ENCODE measurements at regions not wholly inside any gene's neighbourhood (a gene's known extent, or its start where the extent isn't known, plus 50 kb on each side); places are given as distances from the start of the nearest gene placed in this dataset.

DNA sequence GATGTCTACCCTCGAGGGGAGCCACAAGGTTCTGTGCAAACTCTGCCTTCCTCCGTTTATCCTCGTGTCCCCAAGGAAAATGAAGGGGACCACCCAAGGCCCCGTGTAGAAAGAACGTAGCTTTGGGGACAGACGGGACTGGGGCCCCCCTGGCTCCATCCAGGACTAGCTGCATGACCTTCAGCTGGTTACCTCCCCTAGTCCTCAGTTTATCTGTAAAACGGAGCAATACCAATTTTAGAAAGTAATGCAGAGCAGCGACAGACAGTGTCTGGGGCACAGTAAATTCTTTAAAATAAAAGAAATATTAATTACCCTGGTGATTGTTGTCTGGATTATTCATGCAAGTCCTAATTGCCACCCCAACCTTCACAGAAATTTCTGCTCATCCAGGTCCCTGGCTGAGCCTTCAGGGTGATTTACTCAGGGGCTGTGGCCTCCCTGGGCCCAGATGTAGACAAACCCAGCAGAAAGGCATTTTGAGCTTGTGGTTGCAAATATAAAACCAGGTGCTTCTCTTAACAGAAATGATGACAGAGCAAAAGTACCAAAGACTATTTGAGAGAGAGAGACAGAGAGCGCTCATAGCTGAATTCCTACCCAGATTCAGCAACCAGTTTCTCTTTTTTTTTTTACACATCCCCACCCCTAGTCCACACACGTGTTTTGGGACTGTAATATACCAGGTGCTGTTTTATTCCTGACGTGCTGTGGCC is 155.1 kb upstream of the SMIM23 start:
- no peak for DNase-seq

DNA sequence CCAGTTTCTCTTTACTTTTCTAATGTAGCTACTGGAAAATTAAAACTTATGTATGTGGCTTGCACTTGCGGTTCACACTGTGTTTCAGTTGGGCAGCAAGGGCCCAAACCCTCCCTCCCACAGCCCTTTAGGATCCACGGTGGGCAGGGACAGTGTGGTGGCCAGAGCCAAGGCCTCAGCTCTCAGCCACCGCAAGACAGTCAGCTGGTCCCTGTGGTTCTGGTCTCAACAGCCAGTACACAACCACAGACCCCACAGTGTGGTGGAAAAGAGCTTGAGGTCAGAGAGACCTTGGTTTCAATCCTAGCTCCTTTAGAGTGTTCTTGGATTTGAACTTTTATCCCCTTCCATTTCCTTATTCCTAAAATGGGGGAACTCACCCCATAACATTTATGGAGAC is 153.0 kb upstream of the SMIM23 start:
- no peak for DNase-seq

- DNase-seq, result peak; percentile 74
These were observed 151.7 kb upstream of the SMIM23 start for GRCh38 chr5:171633776-171634470.

GRCh38 chr5:171634511-171634910 is 151.1 kb upstream of the SMIM23 start:
- no peak for DNase-seq

GRCh38 chr5:171635028-171635427 is 150.6 kb upstream of the SMIM23 start:
- no peak for DNase-seq

DNA sequence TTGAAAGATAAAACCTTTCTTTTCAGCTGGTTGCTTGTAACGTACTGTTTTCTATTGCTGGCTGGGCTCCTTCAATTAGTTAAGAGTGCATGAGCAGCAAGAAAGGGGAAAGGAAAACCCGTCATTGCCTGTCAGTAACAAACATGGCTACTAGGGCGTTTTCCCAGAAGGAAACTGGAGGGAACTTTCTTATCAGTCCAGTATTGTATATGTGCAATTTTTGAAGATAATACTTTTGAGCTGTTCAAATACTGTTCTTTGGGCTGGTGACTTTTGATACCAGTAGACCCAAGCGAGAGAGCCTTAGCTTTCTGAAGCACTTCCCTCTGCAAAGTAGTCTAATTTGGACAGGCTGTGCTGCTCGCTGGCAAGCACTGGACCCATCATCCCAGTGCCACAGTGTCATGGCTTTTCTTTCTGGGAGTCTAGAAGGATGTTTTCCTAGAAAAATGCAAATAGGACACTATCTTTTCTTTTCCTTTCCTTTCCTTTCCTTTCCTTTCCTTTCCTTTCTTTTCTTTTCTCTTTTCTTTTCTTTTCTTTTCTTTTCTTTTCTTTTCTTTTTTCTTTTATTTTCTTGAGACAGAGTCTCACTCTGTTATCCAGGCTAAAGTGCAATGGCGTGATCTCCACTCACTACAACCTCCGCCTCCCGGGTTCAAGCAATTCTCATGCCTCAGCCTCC is 149.9 kb upstream of the SMIM23 start:
- no peak for DNase-seq

GRCh38 chr5:171637811-171638210 is 147.8 kb upstream of the SMIM23 start:
- DNase-seq, result no peak

- no peak for DNase-seq
These were observed 146.4 kb upstream of the SMIM23 start for GRCh38 chr5:171639205-171639621.

DNA sequence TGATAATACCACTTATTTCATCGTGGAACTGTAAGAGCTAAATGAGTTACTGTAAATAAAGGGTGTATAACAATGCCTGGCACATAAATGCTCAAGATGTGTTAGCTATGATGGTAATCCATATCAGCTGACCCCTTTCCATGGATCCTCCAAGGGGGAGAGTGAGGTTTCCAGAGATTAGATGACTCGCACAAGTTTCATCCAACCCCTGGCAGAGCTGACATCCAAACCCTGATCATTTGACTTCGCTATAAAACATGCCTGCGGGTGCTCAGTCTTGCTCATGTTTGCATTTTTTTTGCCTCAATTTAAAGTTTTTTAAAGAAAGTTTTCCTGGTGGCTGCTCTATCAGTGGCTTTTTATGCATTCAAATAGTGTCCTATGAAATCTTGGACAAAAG is 145.7 kb upstream of the SMIM23 start:
- DNase-seq, result no peak

GRCh38 chr5:171640480-171640879 is 145.1 kb upstream of the SMIM23 start:
- DNase-seq, result no peak

GRCh38 chr5:171641891-171642290 is 143.7 kb upstream of the SMIM23 start:
- no peak for DNase-seq

DNA sequence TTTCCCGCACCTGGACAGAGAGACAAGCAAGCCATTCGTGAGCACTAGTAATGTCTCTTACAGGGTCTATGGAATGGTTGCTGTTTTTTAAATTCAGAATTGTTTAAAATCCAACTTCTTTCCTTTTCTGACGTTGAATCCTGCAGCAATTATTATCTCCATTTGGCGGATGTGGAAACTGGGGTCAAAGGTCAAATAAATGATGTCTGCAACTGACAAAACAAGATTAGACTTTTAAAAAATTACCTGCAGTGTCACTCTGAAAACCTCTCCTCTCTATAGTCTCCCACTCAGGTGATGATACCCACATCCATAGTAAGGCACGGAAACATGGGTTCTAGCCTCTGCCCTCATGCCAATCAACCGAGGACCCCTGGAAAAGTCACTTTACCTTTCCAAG is 142.7 kb upstream of the SMIM23 start:
- no peak for DNase-seq

GRCh38 chr5:171644536-171644935 is 141.1 kb upstream of the SMIM23 start:
- DNase-seq, result no peak

DNA sequence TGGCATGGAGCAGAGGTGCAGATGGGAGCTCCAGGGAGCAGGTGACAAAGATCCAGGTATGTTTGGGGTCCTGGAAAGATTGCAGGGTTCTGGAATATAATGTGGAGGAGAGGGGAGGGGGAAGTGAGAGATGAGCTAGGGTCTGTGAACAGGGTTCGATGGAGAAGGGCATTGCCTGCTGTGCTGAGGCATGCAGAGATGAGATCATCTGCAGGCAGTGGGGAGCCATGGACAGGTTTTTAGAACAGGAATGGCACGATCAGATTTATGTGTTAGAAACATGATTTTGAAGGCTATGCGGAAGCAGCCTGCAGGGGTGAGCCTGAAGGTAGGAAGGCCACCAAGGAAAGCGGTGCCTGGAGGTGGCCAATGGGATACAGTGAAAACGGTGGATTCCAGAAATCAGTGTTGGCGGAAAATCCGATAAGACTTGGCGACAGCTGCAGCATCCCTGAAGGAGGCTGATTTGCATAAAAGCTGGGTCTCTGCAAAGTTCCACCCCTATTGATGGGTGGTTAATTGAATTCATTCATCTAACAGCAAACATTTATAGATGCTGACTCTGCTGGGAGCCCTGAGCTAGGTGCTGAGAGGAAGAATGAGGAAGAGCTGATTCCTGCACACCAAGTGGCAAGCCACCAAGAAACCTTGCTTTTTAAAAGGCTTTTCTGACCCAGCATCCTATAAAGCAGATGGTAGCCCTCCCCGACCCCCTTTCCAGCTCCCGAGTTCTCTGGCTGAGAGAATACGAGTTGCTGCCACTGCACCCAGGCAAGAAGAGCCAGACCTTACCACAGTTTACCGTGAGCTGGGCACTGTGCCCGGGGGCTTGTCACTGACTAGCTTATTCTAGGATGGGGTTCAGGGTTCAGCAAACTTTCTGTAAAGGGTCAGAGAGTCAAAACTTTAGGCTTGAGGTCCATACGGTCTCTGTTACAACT is 139.2 kb upstream of the SMIM23 start:
- no peak for DNase-seq

- DNase-seq, result no peak
These were observed 138.3 kb upstream of the SMIM23 start for GRCh38 chr5:171647043-171647903.

- DNase-seq, result no peak
These were observed 137.7 kb upstream of the SMIM23 start for GRCh38 chr5:171647904-171648260.

DNA sequence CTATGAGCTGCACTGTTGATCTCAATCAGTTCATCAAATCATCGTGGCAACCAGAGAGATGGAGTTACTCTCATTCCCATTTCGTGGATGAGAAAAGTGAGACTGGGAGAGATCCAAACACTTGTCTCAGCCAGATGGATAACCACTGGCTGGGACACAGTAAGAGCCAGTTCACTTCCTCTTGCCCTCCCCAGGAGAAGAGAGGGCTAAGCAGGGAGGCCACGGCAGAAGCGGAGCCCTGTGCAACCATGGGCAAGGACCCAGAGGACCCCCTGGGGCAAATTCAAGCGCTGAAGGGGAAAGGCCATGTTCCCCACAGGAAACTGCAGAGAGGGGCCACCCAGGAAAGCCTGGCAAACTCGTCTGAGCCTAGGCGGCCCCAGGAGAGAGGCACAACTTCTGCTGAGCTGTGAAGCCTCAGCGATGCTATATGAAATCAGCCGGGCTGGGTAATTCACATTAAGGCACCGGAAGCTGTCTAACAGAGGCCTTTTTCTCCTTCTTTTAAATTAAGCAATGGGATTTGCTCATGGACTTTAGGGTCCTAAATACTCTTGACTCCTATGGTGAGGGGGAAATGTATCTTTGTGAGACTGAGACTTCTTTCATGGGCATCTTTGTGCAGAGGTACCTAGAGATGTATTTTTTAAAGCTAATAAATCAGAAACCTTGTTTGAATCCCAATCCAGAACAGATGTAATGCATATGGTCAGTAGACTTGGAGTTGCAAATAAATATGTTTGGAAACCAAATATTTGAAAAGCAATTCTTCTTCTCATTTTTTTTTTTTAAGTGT is 137.1 kb upstream of the SMIM23 start:
- DNase-seq, result no peak

- no peak for DNase-seq
These were observed 136.6 kb upstream of the SMIM23 start for GRCh38 chr5:171649075-171649401.

GRCh38 chr5:171650597-171650996 is 135.0 kb upstream of the SMIM23 start:
- DNase-seq, result no peak

DNA sequence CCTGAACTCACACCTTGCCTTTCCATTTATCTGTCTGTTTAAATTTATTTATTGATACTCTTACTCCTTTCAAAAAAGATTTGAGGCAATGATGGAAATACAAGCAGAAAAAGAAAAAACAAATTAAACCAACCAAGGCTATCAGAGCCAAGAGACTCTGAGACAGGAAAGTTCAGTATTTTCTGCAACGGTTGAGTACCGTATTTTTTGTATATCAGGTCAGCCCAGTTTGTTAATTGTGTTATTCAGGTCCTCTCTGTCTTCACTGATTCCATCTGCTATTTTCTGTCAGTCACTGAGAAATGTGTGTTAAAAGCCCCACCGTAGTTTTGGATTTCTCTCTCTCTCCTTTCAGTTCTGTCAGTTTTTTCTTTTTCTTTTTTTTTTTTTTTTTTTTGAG is 134.5 kb upstream of the SMIM23 start:
- DNase-seq, result no peak

GRCh38 chr5:171654881-171655280 is 130.7 kb upstream of the SMIM23 start:
- DNase-seq, result no peak
